Heart right ventricle (tissue), 16 donors: ENCODE measurements at regions not wholly inside any gene's neighbourhood (a gene's known extent, or its start where the extent isn't known, plus 50 kb on each side); places are given as distances from the start of the nearest gene placed in this dataset.
"Not testable (repeated sequence)": the region's sequence is repeated elsewhere in the genome, so short reads cannot be mapped to it uniquely, and the experiment has no call there.

Experiments
- ATAC-seq, 8 donors: fragments of 200-7000 bp; cut with Tn5 transposase; one replicate each; pipeline ENCODE4 v1.9.1; 2020; ENCODE audit warnings: mild to moderate bottlenecking in 8 of 8, moderate library complexity in 8 of 8, moderate number of reproducible peaks in 1 of 8
- DNase-seq, 2 donors: peaks; one replicate each; pipeline ENCODE4 v3.0.0-alpha.2; 2020
- H3K27ac ChIP-seq, 10 donors: fragments of 200-600 bp; sonication (generic) in 2 of 10; one replicate each; pipeline versions ENCODE4 v1.5.0 to v1.8.0; 2020 to 2022; ENCODE audit warnings: mild to moderate bottlenecking in 3 of 10
- H3K27me3 ChIP-seq, 7 donors: fragments of 200-600 bp; one replicate each; pipeline ENCODE4 v1.8.0; 2021 to 2022; ENCODE audit warnings: mild to moderate bottlenecking in 2 of 7
- H3K36me3 ChIP-seq, 9 donors: fragments of 200-600 bp; sonication (generic) in 1 of 9; one replicate each; pipeline versions ENCODE4 v1.5.0 to v1.8.0; 2020 to 2022; ENCODE audit warnings: mild to moderate bottlenecking in 2 of 9
- H3K4me1 ChIP-seq, 9 donors: fragments of 200-600 bp; sonication (generic) in 1 of 9; one replicate each; pipeline versions ENCODE4 v1.5.0 to v1.8.0; 2020 to 2022; ENCODE audit warnings: mild to moderate bottlenecking in 4 of 9
- H3K4me3 ChIP-seq, 10 donors: fragments of 200-600 bp; sonication (generic) in 2 of 10; one replicate each; pipeline versions ENCODE4 v1.5.0 to v1.8.0; 2020 to 2022; ENCODE audit warnings: mild to moderate bottlenecking in 7 of 10, moderate library complexity in 2 of 10
- H3K9me3 ChIP-seq, 11 donors: fragments of 200-600 bp in 10 of 11; sonication (generic) in 2 of 11; one replicate each; pipeline versions ENCODE4 v1.5.0 to v1.8.0; 2013 to 2022; ENCODE audit warnings: mild to moderate bottlenecking in 2 of 11, control low read depth in 1 of 11, moderate library complexity in 1 of 11
- WGBS, 2 donors: extraction: QIAGEN DNeasy Blood & Tissue Kit; methylation state at CpG; one replicate each; pipeline ENCODE4 v1.1.7; 2013; ENCODE audit warnings: inconsistent platforms in 1 of 2; 5-methylcytosine and 5-hydroxymethylcytosine counted together
- intact Hi-C, 10 donors: fragments of 100-400 bp; cut with DNase I; formaldehyde crosslinking; loops; one replicate each; pipeline versions ENCODE4 v1.11.1 to v1.14.2; 2022
- TF ChIP-seq, protein P1 (sequence below), 9 donors: fragments of 200-600 bp; sonication (generic) in 2 of 9; IDR thresholded peaks; one replicate each; pipeline versions ENCODE4 v1.5.0 to v1.8.0; 2021 to 2022; ENCODE audit warnings: antibody characterized with exemption in 9 of 9, mild to moderate bottlenecking in 5 of 9, moderate library complexity in 1 of 9
- donor health status: Arrhythmogenic right ventricular cardiomyopathy.
- donor health status: ischemic (EF 13 %, LVEDD 7.1; RV severe dilation, severe dysfunction).
- donor health status: healthy with polysubstance abuse.
- donor health status: DM: no; HTN: yes; CAD: no.
- donor health status: DM: no; HTN: no; CAD: no.
- donor health status: ischemic (EF 25% LVEDD 6.9; RV normal size, moderate dysfunction).
- donor health status: ischemic (EF 25% LVEDD 5.7; RV mildly dilated, moderate dysfunction).
- donor health status: healthy.
- donor health status: DM: yes; HTN: yes; CAD: no.
- donor health status: Ischemic cardiomyopathy.
- donor health status: ischemic (EF 35%, LVEDD 5.7; RV mildly dilated, moderate dysfunction).
- donor health status: nonischemic (EF 11% LVEDD 7.7; RV severe dilation, severe dysfunction).
- donor health status: DM: yes; HTN: yes; CAD: no.
- donor health status: PGD.
- donor health status: ischemic (EF 29% LVEDD 5.4; RV normal size, mild dysfunction).
- donor health status: nonischemic (EF 23%, LVEDD 6.1; RV moderate dilation, normal function).

DNA sequence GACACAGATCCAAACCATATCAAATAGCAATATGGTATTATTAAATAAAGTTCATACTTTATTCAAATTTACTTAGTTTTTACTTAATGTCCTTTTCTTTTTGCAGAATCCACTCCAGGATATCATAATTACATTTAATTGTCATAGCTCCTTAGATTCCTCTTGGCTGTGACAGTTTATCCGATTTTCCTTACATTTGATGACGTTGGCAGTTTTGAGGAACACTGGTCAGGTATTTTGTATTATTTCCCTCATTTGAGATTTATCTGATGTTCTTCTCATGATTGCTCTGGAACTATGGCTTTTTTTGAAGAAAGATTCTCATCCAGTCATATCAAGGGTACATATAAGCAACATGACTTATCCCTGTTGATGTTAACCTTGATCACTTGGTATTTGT lies 198.3 kb upstream of the STAC start:
- DNase-seq: no peak
- intact Hi-C loops: no loop called here

DNA sequence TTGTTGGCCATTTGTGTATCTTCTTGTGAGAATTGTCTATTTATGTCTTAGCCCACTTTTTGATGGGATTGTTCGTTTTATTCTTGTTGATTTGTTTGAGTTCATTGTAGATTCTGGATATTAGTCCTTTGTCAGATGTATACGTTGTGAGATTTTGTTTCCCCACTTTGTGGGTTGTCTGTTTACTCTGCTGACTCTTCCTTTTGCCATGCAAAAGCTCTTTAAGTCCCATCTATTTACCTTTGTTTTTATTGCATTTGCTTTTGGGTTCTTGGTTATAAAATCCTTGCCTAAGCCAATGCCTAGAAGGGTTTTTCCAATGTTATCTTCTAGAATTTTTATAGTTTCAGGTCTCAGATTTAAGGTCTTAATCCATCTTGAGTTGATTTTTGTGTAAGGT lies 193.1 kb upstream of the STAC start:
- H3K27ac ChIP-seq, ATAC-seq, DNase-seq, H3K27me3 ChIP-seq, intact Hi-C loops, H3K36me3 ChIP-seq, H3K4me1 ChIP-seq, H3K4me3 ChIP-seq: not testable (repeated sequence)
- WGBS, 2 donors: 78 to 79% methylated on average over 2 of the region's 2 CpGs
- peaks cover 0 to 14% (median 0%) of the 10 kb centered on the region in 11 donors for H3K9me3 ChIP-seq

More for the DNA sequence above, 198.3 kb upstream of the STAC start:
- Histone ChIP-seq H3K9me3 (no peaks in the 10 kb centered on the region), H3K4me1 (no peaks in the 10 kb centered on the region), H3K4me3 (no peak overlapping the region), H3K36me3 (no peaks in the 10 kb centered on the region), H3K27me3 (no peaks in the 10 kb centered on the region), H3K27ac (no peak overlapping the region)
- no peak for ATAC-seq
- TF ChIP-seq, protein P1, sequence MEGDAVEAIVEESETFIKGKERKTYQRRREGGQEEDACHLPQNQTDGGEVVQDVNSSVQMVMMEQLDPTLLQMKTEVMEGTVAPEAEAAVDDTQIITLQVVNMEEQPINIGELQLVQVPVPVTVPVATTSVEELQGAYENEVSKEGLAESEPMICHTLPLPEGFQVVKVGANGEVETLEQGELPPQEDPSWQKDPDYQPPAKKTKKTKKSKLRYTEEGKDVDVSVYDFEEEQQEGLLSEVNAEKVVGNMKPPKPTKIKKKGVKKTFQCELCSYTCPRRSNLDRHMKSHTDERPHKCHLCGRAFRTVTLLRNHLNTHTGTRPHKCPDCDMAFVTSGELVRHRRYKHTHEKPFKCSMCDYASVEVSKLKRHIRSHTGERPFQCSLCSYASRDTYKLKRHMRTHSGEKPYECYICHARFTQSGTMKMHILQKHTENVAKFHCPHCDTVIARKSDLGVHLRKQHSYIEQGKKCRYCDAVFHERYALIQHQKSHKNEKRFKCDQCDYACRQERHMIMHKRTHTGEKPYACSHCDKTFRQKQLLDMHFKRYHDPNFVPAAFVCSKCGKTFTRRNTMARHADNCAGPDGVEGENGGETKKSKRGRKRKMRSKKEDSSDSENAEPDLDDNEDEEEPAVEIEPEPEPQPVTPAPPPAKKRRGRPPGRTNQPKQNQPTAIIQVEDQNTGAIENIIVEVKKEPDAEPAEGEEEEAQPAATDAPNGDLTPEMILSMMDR (IDR thresholded peaks at IDR 0.05): no peak
- WGBS, 2 donors: 93 to 94% methylated on average over 2 of the region's 2 CpGs

DNA sequence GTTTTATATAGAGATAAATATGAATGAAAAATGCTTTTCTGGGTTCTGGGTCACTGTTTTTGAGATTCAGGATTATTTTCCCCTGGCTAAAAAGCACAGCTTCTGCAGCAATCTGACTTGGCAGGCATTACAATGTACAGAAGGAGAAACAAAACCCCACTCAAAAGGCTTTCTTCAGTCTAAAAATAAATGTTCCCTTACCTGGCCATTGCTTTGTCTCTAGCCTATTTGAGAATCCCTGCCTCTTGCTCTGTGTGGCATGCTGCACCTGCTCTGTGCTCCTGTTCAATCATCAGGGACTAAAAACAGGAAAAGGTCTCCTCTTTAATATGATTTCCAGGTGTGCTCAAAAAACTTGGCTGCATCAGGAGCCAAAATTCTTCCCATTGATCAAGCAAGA lies 187.4 kb upstream of the STAC start:
- TF ChIP-seq, protein P1 (IDR thresholded peaks at IDR 0.05): no peak
- Histone ChIP-seq H3K4me1 (peaks cover 0 to 5% (median 0%) of the 10 kb centered on the region in 9 donors), H3K4me3 (no peak overlapping the region), H3K27ac (no peak overlapping the region), H3K9me3 (peaks cover 0 to 14% (median 0%) of the 10 kb centered on the region in 11 donors), H3K27me3 (no peaks in the 10 kb centered on the region), H3K36me3 (no peaks in the 10 kb centered on the region)
- no peak for ATAC-seq
- DNase-seq: no peak
- intact Hi-C loops: no loop called here

DNA sequence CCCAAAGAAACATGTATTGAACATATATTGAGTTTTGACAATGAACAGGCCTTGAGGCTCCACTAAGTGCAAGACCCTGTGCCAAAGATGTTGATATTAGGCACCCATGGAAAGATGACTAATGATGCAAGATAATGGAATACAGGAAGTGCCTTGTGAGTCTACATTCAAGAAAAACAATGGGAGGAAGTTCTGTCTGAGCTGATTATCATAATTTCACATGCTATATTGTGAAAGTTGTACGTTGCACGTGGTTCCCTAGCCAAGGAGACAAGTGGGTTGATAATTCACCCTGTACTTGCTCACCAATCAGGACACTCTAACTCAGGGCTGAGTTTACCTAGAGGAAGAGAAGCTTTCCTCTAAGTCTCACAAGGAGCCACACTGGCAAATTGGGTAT lies 186.9 kb upstream of the STAC start:
- WGBS, 2 donors: 45 to 57% methylated on average over 2 of the region's 2 CpGs
- Histone ChIP-seq H3K4me1 (peaks cover 0 to 5% (median 0%) of the 10 kb centered on the region in 9 donors), H3K27me3 (no peaks in the 10 kb centered on the region), H3K27ac (no peak overlapping the region), H3K9me3 (peaks cover 0 to 14% (median 0%) of the 10 kb centered on the region in 11 donors), H3K4me3 (no peak overlapping the region), H3K36me3 (no peaks in the 10 kb centered on the region)
- intact Hi-C loops: no loop called here
- DNase-seq (no peak), ATAC-seq (peak in 6 of 8 donors; percentile 23 to 69 (median 56))
- TF ChIP-seq, protein P1 (IDR thresholded peaks at IDR 0.05): no peak

DNA sequence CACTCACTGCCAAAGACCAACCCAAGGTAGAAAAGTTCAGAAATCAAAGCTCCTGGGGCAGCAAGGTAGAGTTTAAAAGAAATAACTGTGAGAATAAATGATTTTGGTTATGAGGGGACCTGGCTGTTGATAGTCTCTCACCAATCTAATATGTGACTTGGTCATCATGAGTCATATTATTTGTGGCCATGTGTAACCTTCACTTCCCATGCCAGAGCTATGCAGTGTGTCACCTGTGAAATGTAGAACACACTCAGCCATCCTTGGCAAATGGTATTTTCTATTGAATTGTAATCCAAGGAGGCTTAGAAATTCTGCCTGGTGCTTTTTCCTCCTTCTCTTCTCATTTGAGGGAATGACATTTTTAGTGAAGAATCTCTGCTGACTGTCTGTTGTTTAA lies 184.2 kb upstream of the STAC start:
- Histone ChIP-seq H3K4me1 (peaks cover 0 to 5% (median 0%) of the 10 kb centered on the region in 9 donors), H3K27me3 (no peaks in the 10 kb centered on the region), H3K27ac (no peak overlapping the region), H3K4me3 (no peak overlapping the region), H3K9me3 (no peaks in the 10 kb centered on the region), H3K36me3 (no peaks in the 10 kb centered on the region)
- no peak for DNase-seq
- no peak for ATAC-seq
- intact Hi-C loops: no loop called here
- TF ChIP-seq, protein P1 (IDR thresholded peaks at IDR 0.05): no peak
